Fibroblast of the aortic adventitia (primary cell): ENCODE measurements at regions not wholly inside any gene's neighbourhood (a gene's known extent, or its start where the extent isn't known, plus 50 kb on each side); places are given as distances from the start of the nearest gene placed in this dataset.

ENCODE experiments used
- DNase-seq: peaks from one replicate; pipeline ENCODE4 v3.0.0-alpha.2; 2010; ENCODE audit warnings: low read depth
- H3K4me3 ChIP-seq: 2 replicates; pipeline ENCODE4 v1.5.1; 2011; ENCODE audit warnings: low read depth, mild to moderate bottlenecking, control low read depth, low read length, moderate library complexity
- CTCF ChIP-seq: IDR thresholded peaks from 2 replicates; pipeline ENCODE4 v1.5.1; 2011; ENCODE audit warnings: mild to moderate bottlenecking, low read length, control low read depth, inconsistent platforms; ENCODE audit not compliant: insufficient read depth

GRCh38 chr21:31597683-31598082, 61.8 kb upstream of the SOD1 start:
- no peak for TF ChIP-seq CTCF
- no peak for DNase-seq
- no peak overlapping the region for H3K4me3 ChIP-seq

GRCh38 chr21:31596055-31596454, 63.4 kb upstream of the SOD1 start:
- no peak overlapping the region for H3K4me3 ChIP-seq
- no peak for TF ChIP-seq CTCF
- DNase-seq = no peak

GRCh38 chr21:31594726-31595125, 64.8 kb upstream of the SOD1 start:
- H3K4me3 ChIP-seq = no peak overlapping the region
- DNase-seq = no peak
- TF ChIP-seq CTCF = no peak

GRCh38 chr21:31594279-31594678, 65.2 kb upstream of the SOD1 start:
- no peak overlapping the region for H3K4me3 ChIP-seq
- DNase-seq = no peak
- TF ChIP-seq CTCF = no peak

- H3K4me3 ChIP-seq = no peak overlapping the region
- TF ChIP-seq CTCF = no peak
- DNase-seq = no peak
These were observed 66.4 kb upstream of the SOD1 start for GRCh38 chr21:31592963-31593560.

- DNase-seq = no peak
- H3K4me3 ChIP-seq = no peak overlapping the region
- no peak for TF ChIP-seq CTCF
These were observed 67.0 kb upstream of the SOD1 start for GRCh38 chr21:31592516-31592915.

GRCh38 chr21:31589820-31590219, 69.7 kb upstream of the SOD1 start:
- no peak for TF ChIP-seq CTCF
- no peak for DNase-seq
- H3K4me3 ChIP-seq = no peak overlapping the region
